ENCODE measurements at regions not wholly inside any gene's neighbourhood (a gene's known extent, or its start where the extent isn't known, plus 50 kb on each side); places are given as distances from the start of the nearest gene placed in this dataset.

GRCh38 chr4:183846951-183847350 is 58.2 kb upstream of the STOX2 start:
- DNase-seq (ENCODE audit: low spot score) = no peak
- FAIRE-seq = no peak

DNA sequence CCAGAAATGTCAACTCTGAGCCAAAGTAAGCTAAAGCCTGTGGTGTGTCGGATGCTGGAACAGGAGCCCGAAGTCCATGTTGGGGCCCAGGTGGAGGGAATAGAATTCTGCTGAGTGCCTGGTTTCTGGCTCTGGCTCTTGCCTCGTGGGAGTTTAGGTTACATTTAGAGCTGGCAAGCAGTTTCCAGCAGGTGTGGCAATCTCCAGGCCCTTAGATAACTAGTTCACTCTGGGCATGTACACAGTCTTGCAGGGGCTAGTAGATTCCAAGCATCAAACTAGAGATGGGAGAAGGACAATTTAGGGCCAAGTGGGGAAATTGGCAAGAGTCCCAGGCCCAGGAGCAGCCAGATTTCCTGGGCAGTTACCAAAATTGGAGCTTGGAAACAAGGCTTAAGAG is 56.3 kb upstream of the STOX2 start:
- DNase-seq (ENCODE audit: low spot score) = no peak
- FAIRE-seq = no peak

- DNase-seq (ENCODE audit: low spot score) = no peak
- FAIRE-seq = no peak
Observed at GRCh38 chr4:183852910-183853547, 52.1 kb upstream of the STOX2 start.

- FAIRE-seq = no peak
Observed at GRCh38 chr4:183853548-183853940, 51.6 kb upstream of the STOX2 start.

More at GRCh38 chr4:183853548-183853940, 51.6 kb upstream of the STOX2 start:
- DNase-seq (ENCODE audit: low spot score) = no peak

Measured in RCC 7860 (cell line).